HG03565 (cell line): ENCODE measurements at regions not wholly inside any gene's neighbourhood (a gene's known extent, or its start where the extent isn't known, plus 50 kb on each side); places are given as distances from the start of the nearest gene placed in this dataset.
"Not testable (repeated sequence)": the region's sequence is repeated elsewhere in the genome, so short reads cannot be mapped to it uniquely, and the experiment has no call there.

Source experiments
- ATAC-seq: cut with Tn5 transposase; IDR thresholded peaks from one replicate; pipeline ENCODE4 v1.9.1; 2021; ENCODE audit warnings: mild to moderate bottlenecking, moderate library complexity; ENCODE audit not compliant: unreplicated experiment

DNA sequence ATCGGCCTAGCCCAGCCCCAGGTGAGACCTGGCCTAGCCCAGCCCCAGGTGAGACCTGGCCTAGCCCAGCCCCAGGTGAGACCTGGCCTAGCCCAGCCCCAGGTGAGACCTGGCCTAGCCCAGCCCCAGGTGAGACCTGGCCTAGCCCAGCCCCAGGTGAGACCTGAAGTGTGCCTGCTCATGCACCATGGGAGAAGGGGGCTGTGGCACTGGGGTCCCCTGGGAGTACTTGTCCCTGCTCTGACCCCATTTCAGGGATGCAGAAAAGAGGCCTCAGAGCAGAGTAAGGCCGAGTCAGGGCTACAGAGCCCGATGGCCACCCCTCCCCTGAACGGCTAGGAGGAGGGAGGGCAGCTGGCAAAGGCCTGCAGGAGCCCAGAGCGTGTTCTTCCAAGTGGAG is 129.6 kb downstream of the CRYBB2 start:
- ATAC-seq = not testable (repeated sequence)

- ATAC-seq = no peak
Observed at GRCh38 chr22:25350551-25350971, 131.1 kb downstream of the CRYBB2 start.

DNA sequence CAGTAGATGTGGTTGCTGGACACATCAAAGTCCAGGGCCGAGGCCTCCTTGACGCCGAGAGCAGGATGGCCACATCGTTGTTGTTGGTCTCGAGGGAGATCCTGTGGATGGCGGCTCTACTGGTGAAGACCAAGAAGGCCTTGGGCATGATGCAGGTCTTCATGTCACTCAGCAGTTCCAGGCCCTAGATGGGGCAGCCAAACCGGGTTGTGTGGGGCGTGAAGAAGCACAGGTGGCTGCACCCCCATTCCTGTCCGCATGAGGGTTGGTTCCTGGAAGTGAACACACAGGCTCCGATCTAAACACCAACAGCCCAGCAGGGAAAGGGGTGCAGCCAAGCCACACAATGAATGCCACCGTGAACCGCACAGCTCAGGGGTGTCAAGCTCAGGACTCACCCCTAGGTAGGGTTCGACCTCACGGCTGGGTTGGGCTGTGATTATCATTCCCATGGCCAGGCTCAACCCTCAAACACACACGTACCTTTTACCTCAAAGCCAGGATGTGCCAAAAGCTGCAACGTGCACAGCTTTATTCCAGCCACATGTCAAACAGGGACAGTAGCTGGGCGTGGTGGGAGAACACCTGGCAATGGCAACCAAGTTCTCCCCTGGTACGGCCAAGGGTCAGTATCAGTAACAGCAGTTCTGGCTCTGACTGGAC is 132.3 kb downstream of the CRYBB2 start:
- ATAC-seq = no peak

- ATAC-seq = no peak
Observed at GRCh38 chr22:25352294-25352680, 132.8 kb downstream of the CRYBB2 start.

DNA sequence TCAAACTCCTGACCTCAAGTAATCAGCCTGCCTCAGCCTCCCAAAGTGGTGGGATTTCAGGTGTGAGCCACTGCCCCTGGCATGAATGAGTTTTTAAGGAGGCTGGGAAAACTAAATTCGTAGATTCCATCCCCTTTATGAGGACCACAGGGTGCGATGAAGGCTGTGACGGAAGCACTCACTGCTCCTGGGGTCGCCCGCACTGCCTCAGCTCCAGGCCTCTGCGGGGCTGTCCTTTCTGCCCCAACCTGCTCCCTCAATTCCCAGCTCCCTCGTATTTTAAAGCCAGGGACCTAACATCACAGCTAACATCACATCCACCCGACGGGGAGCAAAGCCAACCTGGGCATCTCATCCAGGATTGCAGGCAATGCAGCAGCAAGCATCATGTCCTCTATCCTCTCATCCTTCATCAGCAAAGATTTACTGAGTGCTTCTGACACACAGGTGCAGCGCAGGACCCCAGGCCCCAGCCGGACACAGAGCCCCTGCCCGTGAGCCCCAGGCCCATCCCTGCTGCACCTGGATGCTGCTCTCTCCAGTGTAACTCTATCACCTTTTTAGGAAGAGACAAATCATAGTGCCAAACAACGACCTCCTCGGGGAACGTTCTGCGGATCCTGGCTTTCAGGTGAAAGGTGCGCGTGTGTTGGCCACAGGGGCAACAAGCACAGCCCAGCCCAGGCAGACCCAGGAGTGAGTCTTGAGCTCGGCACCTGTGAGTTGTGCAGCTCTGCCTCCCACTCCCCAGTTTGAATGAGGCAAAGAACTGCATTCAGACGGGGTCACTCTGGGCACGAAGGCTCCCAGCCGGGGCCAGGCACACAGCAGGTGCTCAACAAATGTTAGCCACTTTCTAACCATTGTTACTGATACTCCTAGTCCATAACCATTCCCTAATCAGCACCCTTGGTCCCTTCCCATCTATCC is 134.3 kb downstream of the CRYBB2 start:
- no peak for ATAC-seq

DNA sequence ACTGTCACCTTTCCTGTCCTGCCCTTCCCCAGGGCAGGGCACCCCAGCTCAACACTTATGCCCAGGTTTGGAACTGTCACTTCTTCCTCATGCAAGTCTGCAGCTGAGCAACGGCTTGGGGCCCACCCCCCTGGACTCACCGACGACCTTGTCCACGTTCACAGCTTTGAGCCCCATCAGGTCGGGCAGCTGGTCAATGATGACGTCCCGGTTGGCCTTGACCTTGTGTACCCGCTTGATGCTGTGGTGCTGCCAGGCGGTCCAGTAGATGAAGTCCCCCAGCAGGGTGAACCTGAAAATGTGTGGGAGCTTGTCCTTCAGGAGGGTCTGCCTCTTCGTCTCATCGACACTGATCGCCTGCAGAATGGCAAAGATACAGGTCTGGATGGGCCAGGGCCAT is 135.0 kb downstream of the CRYBB2 start:
- ATAC-seq = no peak

GRCh38 chr22:25357132-25357455 is 137.7 kb downstream of the CRYBB2 start:
- ATAC-seq = no peak

GRCh38 chr22:25357606-25358420 is 138.4 kb downstream of the CRYBB2 start:
- ATAC-seq = no peak

- no peak for ATAC-seq
Observed at GRCh38 chr22:25358421-25359170, 139.2 kb downstream of the CRYBB2 start.

GRCh38 chr22:25359601-25360261 is 140.3 kb downstream of the CRYBB2 start:
- ATAC-seq = no peak

GRCh38 chr22:25360411-25360810 is 141.0 kb downstream of the CRYBB2 start:
- no peak for ATAC-seq

DNA sequence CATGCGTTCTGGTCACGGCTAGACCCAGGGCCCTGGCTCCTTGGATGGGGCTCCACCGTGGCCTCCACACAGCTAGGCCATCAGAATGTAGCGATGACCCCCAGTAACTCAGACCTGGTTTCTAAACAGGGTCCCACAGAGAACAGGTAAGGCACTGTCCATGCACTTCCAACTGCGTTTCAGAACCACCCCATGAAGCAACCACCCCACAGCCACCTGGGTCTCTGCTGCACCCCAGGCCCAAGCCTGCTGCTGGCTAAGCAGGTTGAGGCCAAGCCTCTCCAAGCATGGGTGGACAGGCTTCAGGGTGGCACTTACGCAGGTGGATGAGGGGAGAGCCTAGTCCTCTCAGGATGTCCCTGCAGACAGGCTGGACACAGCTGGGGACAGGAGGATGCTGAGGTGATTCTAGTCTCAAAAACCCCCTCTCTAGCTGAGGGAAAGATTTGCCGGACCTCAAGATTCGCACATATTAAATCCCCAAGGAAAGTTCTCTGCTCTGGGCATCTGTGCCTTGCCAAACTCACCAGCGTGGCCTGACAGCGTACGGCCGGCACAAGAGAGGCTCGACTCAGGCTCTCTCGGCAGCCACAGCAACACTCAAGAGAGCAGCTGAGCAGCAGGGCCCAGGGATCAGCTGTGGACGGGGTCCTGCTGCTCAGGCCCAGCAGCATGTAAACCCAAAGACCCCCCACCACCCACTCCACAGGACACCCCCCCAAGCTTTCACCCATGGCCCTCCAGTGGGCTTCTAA is 141.6 kb downstream of the CRYBB2 start:
- no peak for ATAC-seq

GRCh38 chr22:25361899-25362214 is 142.4 kb downstream of the CRYBB2 start:
- no peak for ATAC-seq

DNA sequence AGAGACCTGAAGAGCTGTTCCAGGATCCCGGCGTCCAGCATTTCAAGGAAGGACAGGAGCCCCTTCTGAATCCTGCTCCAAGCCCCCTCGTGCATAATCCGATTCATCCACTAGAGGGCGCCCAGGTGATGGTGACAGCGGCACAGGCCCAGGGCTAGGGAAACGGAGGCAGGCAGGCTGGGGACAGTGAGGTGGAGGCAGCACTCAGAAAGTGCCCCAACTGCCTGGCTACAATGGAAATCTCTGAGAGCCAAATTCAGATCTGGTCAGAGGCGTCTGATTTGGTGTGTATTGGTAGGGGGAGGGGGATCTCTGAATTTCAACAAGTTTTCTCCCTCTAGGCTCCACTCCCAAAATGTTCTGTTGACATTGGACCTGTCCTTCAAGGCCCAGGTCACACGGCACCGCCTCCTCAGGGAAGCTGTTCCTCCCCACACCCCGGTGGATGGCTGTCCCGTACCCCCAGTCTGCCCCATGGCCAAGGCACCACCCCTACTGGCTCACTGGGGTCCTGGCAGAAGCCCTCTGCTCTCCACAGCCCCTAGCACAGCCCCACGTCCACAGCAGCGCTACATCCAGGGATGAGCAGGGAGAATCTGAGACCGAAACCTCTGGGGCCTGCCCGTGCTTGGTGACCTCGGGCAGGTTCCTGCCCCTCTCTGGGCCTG is 142.9 kb downstream of the CRYBB2 start:
- no peak for ATAC-seq

- no peak for ATAC-seq
Observed at GRCh38 chr22:25362883-25363240, 143.4 kb downstream of the CRYBB2 start.

DNA sequence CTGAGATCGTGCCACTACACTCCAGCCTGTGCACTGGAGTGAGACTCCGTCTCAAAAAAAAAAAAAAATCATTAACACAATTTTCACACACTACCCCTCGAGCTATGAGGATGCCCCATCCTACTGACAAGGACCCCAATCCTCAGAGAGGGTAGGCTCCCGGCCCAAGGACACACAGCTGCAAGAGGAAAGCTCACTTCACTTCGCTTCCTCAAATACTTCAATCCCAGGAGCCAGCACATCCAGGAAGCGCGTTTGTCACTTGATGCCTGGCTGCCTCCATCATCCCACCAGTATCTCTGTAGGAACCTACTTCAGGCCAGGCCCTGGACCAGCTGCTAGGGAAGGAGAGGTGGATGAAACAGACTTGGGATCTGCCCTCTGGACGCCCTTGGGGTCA is 144.0 kb downstream of the CRYBB2 start:
- no peak for ATAC-seq

GRCh38 chr22:25364281-25364680 is 144.8 kb downstream of the CRYBB2 start:
- ATAC-seq = no peak

DNA sequence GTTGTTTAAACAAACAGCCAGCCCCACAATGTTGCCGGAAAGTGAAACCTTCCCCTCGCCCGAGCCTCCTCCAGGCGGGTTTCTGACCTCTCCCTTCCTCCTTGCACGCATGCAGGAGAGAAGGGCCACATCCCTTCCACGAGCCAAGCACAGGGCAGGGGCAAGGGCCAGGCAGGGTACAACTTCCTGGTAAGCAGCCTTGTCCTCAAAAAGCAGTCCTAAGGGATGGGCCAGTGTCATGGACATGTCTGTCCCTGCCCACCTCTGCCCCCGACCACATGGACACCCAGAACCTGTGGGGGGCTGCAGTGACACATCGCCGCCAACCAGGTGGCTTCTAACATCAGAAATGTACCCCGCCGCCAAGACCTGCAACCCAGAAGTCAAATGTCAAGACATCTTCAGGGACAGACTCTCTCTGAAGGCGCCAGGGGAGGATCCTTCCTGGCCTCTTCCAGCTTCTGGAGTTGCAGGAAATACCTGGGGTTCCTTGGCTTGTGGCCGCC is 145.3 kb downstream of the CRYBB2 start:
- no peak for ATAC-seq
